K562 (cell line): ENCODE measurements at regions not wholly inside any gene's neighbourhood (a gene's known extent, or its start where the extent isn't known, plus 50 kb on each side); places are given as distances from the start of the nearest gene placed in this dataset.

Experiments used
- EZH2 ChIP-seq: IDR thresholded peaks from 2 replicates; pipeline ENCODE4 v1.6.1; 2012; ENCODE audit warnings: low read depth, mild to moderate bottlenecking, inconsistent platforms, low read length, borderline replicate concordance
- ILF3 ChIP-seq: fragments of 450-650 bp; IDR thresholded peaks from 2 replicates; pipeline ENCODE4 v1.6.1; 2018; ENCODE audit warnings: antibody characterized with exemption, mild to moderate bottlenecking, moderate library complexity, borderline replicate concordance
- KLF16 ChIP-seq: IDR thresholded peaks from 2 replicates; pipeline ENCODE4 v1.6.1; 2016; ENCODE audit warnings: antibody characterized with exemption
- NBN ChIP-seq: fragments of 450-650 bp; IDR thresholded peaks from 2 replicates; pipeline ENCODE4 v1.6.1; 2016; ENCODE audit warnings: low read depth, mild to moderate bottlenecking
- SMC3 ChIP-seq: conservative IDR thresholded peaks from 2 replicates; pipeline ENCODE4 v1.6.1; 2011; ENCODE audit warnings: low read depth, low read length, improper control_type of control experiment; ENCODE audit not compliant: insufficient read depth
- TCF7 ChIP-seq: sonication (generic); IDR thresholded peaks from 2 replicates; pipeline ENCODE4 v1.6.1; 2016; ENCODE audit warnings: antibody characterized with exemption, borderline replicate concordance
- ZNF140 ChIP-seq: fragments of 250-450 bp; sonication (Bioruptor Pico); IDR thresholded peaks from 2 replicates; pipeline ENCODE4 v1.8.0; 2021; ENCODE audit warnings: moderate library complexity, mild to moderate bottlenecking, inconsistent platforms
- TF ChIP-seq, protein P1 (sequence below), 3 experiments: IDR thresholded peaks in 2 of 3; conservative IDR thresholded peaks in 1 of 3; 2 replicates each; pipeline ENCODE4 v1.5.1; 2011 to 2012; ENCODE audit warnings: low read length in 3 of 3, mild to moderate bottlenecking in 3 of 3, control low read depth in 2 of 3, improper control_type of control experiment in 1 of 3, inconsistent platforms in 1 of 3, low read depth in 1 of 3, mixed read lengths in 1 of 3, moderate library complexity in 1 of 3; ENCODE audit not compliant: insufficient read depth in 2 of 3
- TF ChIP-seq, protein P2 (sequence below), 2 experiments: fragments of 450-650 bp; formaldehyde crosslinking in 1 of 2; IDR thresholded peaks; 2 replicates each; pipeline versions ENCODE4 v1.4.0 to v1.6.1; 2014 to 2020; ENCODE audit warnings: mild to moderate bottlenecking in 2 of 2, borderline replicate concordance in 1 of 2, low read depth in 1 of 2
- TF ChIP-seq, protein P3 (sequence below), 3 experiments: fragments of 200-800 bp in 1 of 3; sonication (Bioruptor generic) in 1 of 3; sonication (generic) in 1 of 3; formaldehyde crosslinking in 1 of 3; IDR thresholded peaks; 2 replicates each; pipeline versions ENCODE4 v1.6.1 to v1.8.0; 2016 to 2022; ENCODE audit warnings: mild to moderate bottlenecking in 2 of 3, missing compliant biosample characterization in 2 of 3, missing genetic modification characterization in 2 of 3, missing genetic modification reagents in 1 of 3

DNA sequence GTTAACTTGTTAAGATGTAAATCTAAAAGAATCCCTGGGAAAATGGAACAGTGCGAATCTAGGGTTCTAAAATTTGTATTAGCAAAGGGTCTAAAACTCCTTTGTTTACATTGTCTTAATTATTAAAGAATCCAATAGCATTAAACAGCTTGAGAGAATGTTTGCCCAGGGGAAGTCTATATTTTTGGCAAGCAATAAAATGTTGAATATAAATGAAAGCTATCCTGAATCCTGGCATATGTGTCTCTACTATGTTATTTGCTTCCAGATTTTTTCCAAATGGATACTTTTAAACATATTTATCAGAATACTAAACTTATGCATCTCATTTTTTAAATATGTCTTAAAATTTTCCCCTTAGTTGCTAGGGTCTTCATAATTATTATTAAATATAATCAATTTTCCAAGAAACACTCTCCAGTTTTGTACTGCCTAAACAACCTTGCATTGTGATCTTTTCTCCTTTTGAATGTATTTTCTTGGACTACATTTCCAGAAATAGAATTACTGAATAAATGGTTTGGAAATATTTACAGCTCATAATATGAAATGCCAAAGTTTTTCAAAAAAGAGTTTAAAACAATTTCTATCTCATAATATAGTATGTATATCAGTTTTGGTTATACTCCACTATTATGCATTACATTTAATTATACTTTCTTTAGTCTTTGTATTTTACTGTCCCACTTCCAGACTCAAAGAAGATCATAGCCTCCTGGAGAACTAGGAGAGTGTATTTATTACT is 304.8 kb downstream of the USP25 start:
- TF ChIP-seq, protein P1, sequence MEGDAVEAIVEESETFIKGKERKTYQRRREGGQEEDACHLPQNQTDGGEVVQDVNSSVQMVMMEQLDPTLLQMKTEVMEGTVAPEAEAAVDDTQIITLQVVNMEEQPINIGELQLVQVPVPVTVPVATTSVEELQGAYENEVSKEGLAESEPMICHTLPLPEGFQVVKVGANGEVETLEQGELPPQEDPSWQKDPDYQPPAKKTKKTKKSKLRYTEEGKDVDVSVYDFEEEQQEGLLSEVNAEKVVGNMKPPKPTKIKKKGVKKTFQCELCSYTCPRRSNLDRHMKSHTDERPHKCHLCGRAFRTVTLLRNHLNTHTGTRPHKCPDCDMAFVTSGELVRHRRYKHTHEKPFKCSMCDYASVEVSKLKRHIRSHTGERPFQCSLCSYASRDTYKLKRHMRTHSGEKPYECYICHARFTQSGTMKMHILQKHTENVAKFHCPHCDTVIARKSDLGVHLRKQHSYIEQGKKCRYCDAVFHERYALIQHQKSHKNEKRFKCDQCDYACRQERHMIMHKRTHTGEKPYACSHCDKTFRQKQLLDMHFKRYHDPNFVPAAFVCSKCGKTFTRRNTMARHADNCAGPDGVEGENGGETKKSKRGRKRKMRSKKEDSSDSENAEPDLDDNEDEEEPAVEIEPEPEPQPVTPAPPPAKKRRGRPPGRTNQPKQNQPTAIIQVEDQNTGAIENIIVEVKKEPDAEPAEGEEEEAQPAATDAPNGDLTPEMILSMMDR (IDR thresholded peaks at IDR 0.05 in 2 of 3, conservative IDR thresholded peaks at IDR 0.05 in 1 of 3; ENCODE audit: insufficient read depth in 2 of 3, low read depth in 1 of 3, low read length in 3 of 3): no peak
- TF ChIP-seq EZH2 (no peak), SMC3 (no peak), ZNF140 (CRISPR knock-in tag) (no peak), TCF7 (no peak), ILF3 (no peak), NBN (no peak), KLF16 (no peak)
- TF ChIP-seq, protein P2, sequence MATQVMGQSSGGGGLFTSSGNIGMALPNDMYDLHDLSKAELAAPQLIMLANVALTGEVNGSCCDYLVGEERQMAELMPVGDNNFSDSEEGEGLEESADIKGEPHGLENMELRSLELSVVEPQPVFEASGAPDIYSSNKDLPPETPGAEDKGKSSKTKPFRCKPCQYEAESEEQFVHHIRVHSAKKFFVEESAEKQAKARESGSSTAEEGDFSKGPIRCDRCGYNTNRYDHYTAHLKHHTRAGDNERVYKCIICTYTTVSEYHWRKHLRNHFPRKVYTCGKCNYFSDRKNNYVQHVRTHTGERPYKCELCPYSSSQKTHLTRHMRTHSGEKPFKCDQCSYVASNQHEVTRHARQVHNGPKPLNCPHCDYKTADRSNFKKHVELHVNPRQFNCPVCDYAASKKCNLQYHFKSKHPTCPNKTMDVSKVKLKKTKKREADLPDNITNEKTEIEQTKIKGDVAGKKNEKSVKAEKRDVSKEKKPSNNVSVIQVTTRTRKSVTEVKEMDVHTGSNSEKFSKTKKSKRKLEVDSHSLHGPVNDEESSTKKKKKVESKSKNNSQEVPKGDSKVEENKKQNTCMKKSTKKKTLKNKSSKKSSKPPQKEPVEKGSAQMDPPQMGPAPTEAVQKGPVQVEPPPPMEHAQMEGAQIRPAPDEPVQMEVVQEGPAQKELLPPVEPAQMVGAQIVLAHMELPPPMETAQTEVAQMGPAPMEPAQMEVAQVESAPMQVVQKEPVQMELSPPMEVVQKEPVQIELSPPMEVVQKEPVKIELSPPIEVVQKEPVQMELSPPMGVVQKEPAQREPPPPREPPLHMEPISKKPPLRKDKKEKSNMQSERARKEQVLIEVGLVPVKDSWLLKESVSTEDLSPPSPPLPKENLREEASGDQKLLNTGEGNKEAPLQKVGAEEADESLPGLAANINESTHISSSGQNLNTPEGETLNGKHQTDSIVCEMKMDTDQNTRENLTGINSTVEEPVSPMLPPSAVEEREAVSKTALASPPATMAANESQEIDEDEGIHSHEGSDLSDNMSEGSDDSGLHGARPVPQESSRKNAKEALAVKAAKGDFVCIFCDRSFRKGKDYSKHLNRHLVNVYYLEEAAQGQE (IDR thresholded peaks at IDR 0.05; ENCODE audit: borderline replicate concordance): no peak
- TF ChIP-seq, protein P2 (CRISPR knock-in tag; IDR thresholded peaks at IDR 0.05; ENCODE audit: low read depth): no peak
- TF ChIP-seq, protein P3, sequence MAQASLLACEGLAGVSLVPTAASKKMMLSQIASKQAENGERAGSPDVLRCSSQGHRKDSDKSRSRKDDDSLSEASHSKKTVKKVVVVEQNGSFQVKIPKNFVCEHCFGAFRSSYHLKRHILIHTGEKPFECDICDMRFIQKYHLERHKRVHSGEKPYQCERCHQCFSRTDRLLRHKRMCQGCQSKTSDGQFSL (CRISPR knock-in tag; IDR thresholded peaks at IDR 0.05): no peak
- TF ChIP-seq, protein P3 (tag; IDR thresholded peaks at IDR 0.05): no peak
